Keratinocyte (primary cell): ENCODE measurements at regions not wholly inside any gene's neighbourhood (a gene's known extent, or its start where the extent isn't known, plus 50 kb on each side); places are given as distances from the start of the nearest gene placed in this dataset.

ENCODE experiments used
- DNase-seq: peaks from one replicate; pipeline ENCODE4 v3.0.0-alpha.2; 2011; ENCODE audit warnings: low read depth, missing footprints, low spot score
- FAIRE-seq: peaks from 2 replicates; lab custom pipeline; 2011; peaks lifted over from hg19 to GRCh38; lab: Jason Lieb, UNC
- H2AFZ ChIP-seq: 2 replicates; pipeline ENCODE4 v1.6.0; 2012; ENCODE audit warnings: low read length, control low read depth, inconsistent platforms; ENCODE audit not compliant: control insufficient read depth
- H3K27ac ChIP-seq: 2 replicates; pipeline ENCODE4 v1.5.1; 2011; ENCODE audit warnings: low read length; ENCODE audit not compliant: control insufficient read depth, insufficient read depth
- H3K27me3 ChIP-seq: 3 replicates; pipeline ENCODE4 v1.6.0; 2011; ENCODE audit warnings: low read length; ENCODE audit not compliant: control insufficient read depth, insufficient read depth; ENCODE audit errors: extremely low read depth
- H3K36me3 ChIP-seq, 2 experiments: 2 replicates in 1 of 2; 3 replicates in 1 of 2; pipeline ENCODE4 v1.5.1; 2011; ENCODE audit warnings: low read length in 2 of 2, mild to moderate bottlenecking in 1 of 2; ENCODE audit not compliant: control insufficient read depth in 2 of 2, insufficient read depth in 2 of 2; ENCODE audit errors: extremely low read depth in 1 of 2
- H3K4me1 ChIP-seq: 3 replicates; pipeline ENCODE4 v1.5.1; 2011; ENCODE audit warnings: low read length; ENCODE audit not compliant: control insufficient read depth, insufficient read depth; ENCODE audit errors: extremely low read depth
- H3K4me2 ChIP-seq: 3 replicates; pipeline ENCODE4 v1.6.0; 2011; ENCODE audit warnings: low read depth, low read length; ENCODE audit not compliant: control insufficient read depth, insufficient read depth; ENCODE audit errors: extremely low read depth
- H3K4me3 ChIP-seq, 3 experiments: fragments of 200-600 bp in 1 of 3; sonication (generic) in 1 of 3; 2 replicates in 2 of 3; 3 replicates in 1 of 3; pipeline ENCODE4 v1.5.1; 2011 to 2016; ENCODE audit warnings: low read length in 3 of 3, mild to moderate bottlenecking in 3 of 3, control low read depth in 2 of 3, inconsistent platforms in 1 of 3, low read depth in 1 of 3, mixed read lengths in 1 of 3, mixed run types in 1 of 3, moderate library complexity in 1 of 3; ENCODE audit not compliant: control insufficient read depth in 2 of 3, insufficient read depth in 2 of 3; ENCODE audit errors: extremely low read depth in 1 of 3
- H3K79me2 ChIP-seq: 2 replicates; pipeline ENCODE4 v1.6.0; 2012; ENCODE audit warnings: low read length; ENCODE audit not compliant: control insufficient read depth, insufficient read depth
- H3K9ac ChIP-seq: 3 replicates; pipeline ENCODE4 v1.6.0; 2011; ENCODE audit warnings: low read length; ENCODE audit not compliant: control insufficient read depth, insufficient read depth; ENCODE audit errors: extremely low read depth
- H3K9me1 ChIP-seq: 3 replicates; pipeline ENCODE4 v1.6.0; 2011; ENCODE audit warnings: low read length; ENCODE audit not compliant: control insufficient read depth, insufficient read depth; ENCODE audit errors: extremely low read depth
- H3K9me3 ChIP-seq: 2 replicates; pipeline ENCODE4 v1.5.1; 2012; ENCODE audit warnings: low read depth, low read length; ENCODE audit not compliant: control insufficient read depth
- H4K20me1 ChIP-seq: 3 replicates; pipeline ENCODE4 v1.6.0; 2011; ENCODE audit warnings: low read length; ENCODE audit not compliant: control insufficient read depth, insufficient read depth; ENCODE audit errors: extremely low read depth
- CTCF ChIP-seq, 3 experiments: IDR thresholded peaks in 1 of 3; conservative IDR thresholded peaks in 1 of 3; optimal IDR thresholded peaks in 1 of 3; 2 replicates in 2 of 3; 3 replicates in 1 of 3; pipeline versions ENCODE3 to v1.5.1; 2011; ENCODE audit warnings: low read length in 3 of 3, mild to moderate bottlenecking in 3 of 3, moderate library complexity in 2 of 3, control low read depth in 1 of 3, inconsistent platforms in 1 of 3; ENCODE audit not compliant: insufficient read depth in 2 of 3; ENCODE audit errors: extremely low read depth in 1 of 3
- EZH2 ChIP-seq: IDR thresholded peaks from one replicate; pipeline ENCODE4 v1.6.1; 2012; ENCODE audit warnings: inconsistent platforms, mild to moderate bottlenecking, low read length, moderate library complexity
- dilution Hi-C: fragments of 300-500 bp; cut with MboI; formaldehyde crosslinking; loops from one replicate; pipeline ENCODE4 v1.7.0; 2020; ENCODE audit warnings: low sequenced_read_pairs; ENCODE audit not compliant: extremely low pct_ligation_motif_present

DNA sequence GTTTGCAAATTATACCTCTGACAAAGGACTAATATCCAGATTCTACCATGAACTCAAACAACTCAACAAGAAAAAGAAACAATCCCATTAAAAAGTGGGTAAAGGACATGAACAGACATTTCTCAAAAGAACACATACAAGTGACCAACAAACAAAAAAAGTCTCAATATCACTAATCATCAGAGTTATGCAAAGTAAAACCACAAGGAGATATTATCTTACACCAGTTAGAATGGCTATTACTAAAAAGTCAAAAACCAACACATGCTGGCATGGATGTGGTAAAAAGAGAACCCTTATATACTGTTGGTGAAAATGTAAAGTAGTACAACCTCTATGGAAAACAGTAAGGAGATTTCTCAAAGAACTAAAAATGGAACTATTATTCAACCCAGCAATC lies 234.4 kb downstream of the NKX6-1 start:
- no peaks in the 10 kb centered on the region for H4K20me1 ChIP-seq
- no peaks in the 10 kb centered on the region for H3K36me3 ChIP-seq
- FAIRE-seq, result no peak
- H3K4me1 ChIP-seq, result no peaks in the 10 kb centered on the region
- H3K9ac ChIP-seq, result no peak overlapping the region
- H3K9me3 ChIP-seq, result no peaks in the 10 kb centered on the region
- no peak for DNase-seq
- H3K4me3 ChIP-seq, result no peak overlapping the region
- no peak for TF ChIP-seq CTCF (optimal IDR thresholded peaks at IDR 0.05 in 1 of 3, IDR thresholded peaks at IDR 0.05 in 1 of 3, conservative IDR thresholded peaks at IDR 0.05 in 1 of 3; ENCODE audit: extremely low read depth in 1 of 3, insufficient read depth in 2 of 3, low read length in 3 of 3)
- TF ChIP-seq EZH2, result no peak
- dilution Hi-C loops, result no loop called here
- no peaks in the 10 kb centered on the region for H3K27me3 ChIP-seq
- no peak overlapping the region for H2AFZ ChIP-seq
- no peak overlapping the region for H3K4me2 ChIP-seq
- H3K27ac ChIP-seq, result no peak overlapping the region
- no peaks in the 10 kb centered on the region for H3K79me2 ChIP-seq
- no peaks in the 10 kb centered on the region for H3K9me1 ChIP-seq

- DNase-seq (no peak), FAIRE-seq (no peak)
- Histone ChIP-seq H3K27me3 (no peaks in the 10 kb centered on the region), H3K4me1 (no peaks in the 10 kb centered on the region), H3K9me1 (no peaks in the 10 kb centered on the region), H3K79me2 (no peaks in the 10 kb centered on the region), H3K36me3 (no peaks in the 10 kb centered on the region), H3K9me3 (no peaks in the 10 kb centered on the region), H2AFZ (no peak overlapping the region), H3K9ac (no peak overlapping the region), H3K4me3 (no peak overlapping the region), H3K4me2 (no peak overlapping the region), H3K27ac (no peak overlapping the region), H4K20me1 (no peaks in the 10 kb centered on the region)
- dilution Hi-C loops, result no loop called here
- no peak for TF ChIP-seq EZH2
- no peak for TF ChIP-seq CTCF (optimal IDR thresholded peaks at IDR 0.05 in 1 of 3, IDR thresholded peaks at IDR 0.05 in 1 of 3, conservative IDR thresholded peaks at IDR 0.05 in 1 of 3; ENCODE audit: extremely low read depth in 1 of 3, insufficient read depth in 2 of 3, low read length in 3 of 3)
These were observed 235.7 kb downstream of the NKX6-1 start for GRCh38 chr4:84263415-84263814.
